HCEC 1CT (cell line): ENCODE measurements at regions not wholly inside any gene's neighbourhood (a gene's known extent, or its start where the extent isn't known, plus 50 kb on each side); places are given as distances from the start of the nearest gene placed in this dataset.

Source experiments
- DNase-seq: peaks from one replicate; pipeline ENCODE4 v3.0.0-alpha.2; 2017

DNA sequence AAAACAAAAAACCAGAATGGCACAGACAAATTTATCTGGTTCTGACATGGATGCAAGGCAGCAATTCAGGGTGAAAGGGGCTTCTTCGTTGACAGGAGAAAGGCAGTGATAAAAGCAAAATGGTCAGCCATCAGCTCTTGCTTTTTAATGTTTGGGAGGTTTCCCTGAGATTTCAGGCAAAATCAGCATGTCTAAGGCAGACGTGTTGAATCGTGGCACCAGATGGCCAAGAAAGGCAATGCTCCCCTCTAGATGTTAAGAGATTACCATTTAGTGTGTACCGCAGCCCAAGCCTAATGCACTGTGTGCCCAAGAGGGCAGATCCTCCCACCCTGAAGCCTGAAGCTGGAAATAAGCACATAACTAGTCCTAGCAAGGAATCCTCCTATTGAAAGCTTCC, 88.8 kb upstream of the GALNT18 start:
- no peak for DNase-seq

DNA sequence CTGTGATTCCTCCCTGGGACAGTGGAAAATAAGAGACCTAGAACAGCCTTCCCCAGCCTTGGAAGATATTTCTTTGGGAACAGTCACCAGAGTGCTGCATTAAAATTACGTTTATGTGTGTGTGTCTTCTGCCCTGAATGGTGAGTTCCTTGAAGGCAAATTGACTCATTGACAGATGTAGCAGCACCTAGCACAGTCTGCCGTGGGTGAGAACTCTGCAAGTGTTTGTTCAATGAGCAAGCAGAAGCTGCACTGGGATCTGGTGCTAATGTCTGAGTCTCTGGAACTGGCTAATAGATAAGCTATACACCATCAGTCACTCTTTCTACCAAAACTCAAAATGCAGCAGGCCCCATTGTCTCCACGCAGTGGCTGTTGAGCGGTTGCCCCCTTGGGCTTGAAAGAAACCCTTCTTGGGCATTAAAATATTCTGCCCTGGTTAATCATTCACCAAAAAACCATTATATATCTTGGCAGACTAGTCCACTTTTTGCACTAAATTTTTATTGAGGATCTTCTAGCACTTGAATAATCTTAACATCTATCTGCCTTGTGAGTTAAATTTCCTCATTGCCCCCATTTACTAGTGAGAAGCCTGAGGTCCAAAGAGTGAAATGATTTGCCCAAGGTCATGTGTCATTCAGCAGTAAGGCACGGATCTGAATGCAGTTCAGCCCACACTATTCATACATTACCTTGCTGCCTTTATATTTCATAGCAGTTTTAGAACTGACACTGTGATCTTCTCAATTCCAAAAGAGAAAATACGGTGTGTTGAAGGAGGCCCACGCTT, 87.8 kb upstream of the GALNT18 start:
- DNase-seq, result no peak

DNA sequence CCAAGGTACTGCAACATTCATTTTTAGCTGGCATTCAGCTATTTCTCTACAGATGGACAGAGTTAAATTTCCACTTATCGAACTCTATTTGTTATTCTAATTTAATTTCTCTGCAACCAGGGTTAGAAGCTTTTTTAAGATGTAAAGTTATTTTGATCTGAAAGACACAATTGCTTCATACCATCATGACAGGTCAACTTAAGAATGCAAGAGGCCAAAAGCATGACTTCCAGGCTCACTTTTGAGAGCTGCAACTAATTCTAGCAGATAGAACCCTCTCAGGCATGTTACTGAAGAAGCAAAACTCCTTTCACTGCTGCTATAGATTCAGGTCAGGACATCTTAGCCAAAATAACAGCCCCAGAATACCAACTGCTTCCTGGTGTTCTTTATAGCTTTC, 86.5 kb upstream of the GALNT18 start:
- DNase-seq, result peak; percentile 23

DNA sequence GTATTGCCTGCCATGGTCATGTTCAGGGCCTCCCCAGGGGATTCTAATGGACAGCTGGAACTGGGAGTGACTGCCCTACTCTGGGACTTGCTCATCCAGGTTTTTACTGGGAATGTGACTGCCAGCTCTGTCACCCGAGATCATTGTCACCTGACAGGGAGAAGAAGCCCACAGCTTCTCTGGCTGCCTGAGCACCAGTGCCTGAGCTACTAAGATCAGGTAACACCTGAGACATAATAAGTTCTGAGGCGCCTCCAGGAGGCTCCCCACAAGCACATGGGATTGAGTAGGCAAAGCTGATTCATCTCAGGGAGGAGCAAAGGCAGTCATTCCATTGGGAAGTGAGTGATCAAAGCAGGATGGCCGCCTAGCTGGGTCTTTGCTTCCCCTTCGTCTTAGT, 84.2 kb upstream of the GALNT18 start:
- DNase-seq, result peak; percentile 46

DNA sequence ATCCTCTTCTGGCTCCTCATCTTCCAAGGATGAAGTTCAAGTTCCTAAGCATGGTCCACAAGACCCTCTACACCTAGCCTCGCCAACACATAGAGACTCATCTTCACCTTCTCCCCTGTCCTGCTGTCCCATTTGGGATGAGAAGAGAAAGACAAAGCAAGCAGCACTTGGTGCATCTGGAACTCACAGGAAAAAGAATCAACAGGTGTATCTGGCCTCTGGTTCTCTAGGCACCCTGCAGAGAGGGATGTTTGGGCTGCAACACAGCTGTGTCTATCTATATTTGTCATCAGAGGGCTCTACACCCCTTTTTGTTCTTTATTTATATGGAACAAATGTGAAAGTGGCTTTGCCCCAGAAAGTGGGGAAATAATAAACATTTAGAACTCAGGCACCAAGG, 82.1 kb upstream of the GALNT18 start:
- no peak for DNase-seq

DNA sequence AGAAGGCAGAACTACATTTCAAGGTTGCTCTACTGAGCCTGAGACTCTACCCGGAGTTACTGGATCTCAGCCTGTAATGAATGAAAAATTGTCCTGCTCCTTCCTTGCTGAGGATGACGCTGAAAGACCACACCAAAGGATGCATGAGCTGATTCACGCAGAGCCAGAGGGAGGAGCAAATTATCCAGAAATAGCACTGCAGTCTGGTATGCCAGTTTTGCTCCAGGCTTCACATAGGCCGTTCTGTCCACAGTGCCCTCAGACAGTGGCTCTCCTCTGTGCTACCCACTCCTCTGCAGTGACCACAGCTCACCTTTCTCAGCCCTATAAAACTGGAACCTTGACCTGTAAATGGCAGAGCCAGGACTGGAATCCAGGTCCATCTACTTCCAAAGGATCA, 79.3 kb upstream of the GALNT18 start:
- DNase-seq, result peak; percentile 48

DNA sequence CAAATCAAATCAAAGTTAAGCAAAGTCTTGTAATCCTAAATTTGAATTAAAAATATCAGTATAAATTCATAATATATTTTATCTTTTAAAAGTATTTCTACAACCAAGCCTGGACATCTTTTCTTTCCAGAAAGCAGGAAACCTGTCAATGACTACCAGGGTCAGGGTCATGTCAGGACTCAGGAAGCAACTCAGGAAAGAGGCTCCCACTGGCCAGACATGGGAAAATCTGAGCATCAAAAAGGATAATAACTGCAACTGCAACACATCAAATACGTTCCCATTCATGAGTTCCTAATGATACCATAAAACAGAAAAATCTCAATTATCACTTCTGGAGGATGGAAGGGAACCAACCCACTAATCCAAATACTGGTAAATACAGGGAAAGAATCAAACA, 76.0 kb upstream of the GALNT18 start:
- no peak for DNase-seq

DNA sequence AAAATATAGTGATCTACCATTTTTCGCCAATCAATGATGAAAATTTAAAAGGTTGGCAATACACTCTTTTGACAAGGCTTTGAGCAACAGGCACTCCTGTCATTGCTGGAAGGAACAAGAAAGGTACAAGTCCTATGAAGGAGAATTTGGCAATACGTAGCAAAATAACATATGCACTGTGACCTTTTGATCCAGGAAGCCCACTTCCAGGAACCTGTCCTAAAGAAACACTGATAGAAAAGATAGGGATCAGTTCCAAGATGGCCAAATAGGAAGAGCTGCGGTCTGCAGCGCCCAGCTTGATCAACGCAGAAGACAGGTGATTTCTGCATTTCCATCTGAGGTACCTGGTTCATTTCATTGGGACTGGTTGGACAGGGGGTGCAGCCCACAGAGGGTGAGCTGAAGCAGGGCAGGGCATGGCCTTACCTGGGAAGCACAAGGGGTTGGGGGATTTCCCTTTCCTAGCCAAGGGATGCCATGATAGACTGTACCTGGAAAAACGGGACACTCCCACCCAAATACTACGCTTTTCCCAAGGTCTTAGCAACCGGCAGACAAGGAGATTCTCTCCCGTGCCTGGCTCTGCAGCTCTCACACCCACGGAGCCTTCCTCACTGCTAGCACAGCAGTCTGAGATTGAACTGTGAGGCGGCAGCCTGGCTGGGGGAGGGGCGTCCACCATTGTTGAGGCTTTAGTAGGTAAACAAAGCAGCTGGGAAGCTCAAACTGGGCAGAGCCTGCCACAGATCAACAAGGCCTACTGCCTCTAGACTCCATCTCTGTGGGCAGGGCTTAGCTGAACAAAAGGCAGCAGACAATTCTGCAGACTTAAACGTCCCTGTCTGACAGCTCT, 69.7 kb upstream of the GALNT18 start:
- no peak for DNase-seq

DNA sequence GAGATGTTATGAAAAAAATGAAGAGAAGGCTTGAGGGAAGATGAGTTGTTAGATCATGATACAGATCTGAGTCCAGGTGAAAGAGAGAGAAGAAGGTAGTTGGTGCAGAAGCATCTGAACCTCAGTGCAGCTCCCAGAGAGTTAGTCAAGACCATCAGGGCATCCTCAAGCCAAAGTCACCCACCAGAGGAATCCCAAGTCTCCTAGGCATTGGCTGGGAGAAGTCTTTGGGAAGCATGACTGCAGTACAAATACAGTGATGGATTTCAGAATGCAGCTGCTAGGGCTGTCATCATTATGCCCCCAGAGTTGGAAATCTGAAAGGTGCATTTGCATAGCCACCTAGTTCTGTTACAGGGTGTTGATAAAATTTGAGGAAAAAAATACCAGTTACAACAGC, 59.7 kb upstream of the GALNT18 start:
- no peak for DNase-seq

DNA sequence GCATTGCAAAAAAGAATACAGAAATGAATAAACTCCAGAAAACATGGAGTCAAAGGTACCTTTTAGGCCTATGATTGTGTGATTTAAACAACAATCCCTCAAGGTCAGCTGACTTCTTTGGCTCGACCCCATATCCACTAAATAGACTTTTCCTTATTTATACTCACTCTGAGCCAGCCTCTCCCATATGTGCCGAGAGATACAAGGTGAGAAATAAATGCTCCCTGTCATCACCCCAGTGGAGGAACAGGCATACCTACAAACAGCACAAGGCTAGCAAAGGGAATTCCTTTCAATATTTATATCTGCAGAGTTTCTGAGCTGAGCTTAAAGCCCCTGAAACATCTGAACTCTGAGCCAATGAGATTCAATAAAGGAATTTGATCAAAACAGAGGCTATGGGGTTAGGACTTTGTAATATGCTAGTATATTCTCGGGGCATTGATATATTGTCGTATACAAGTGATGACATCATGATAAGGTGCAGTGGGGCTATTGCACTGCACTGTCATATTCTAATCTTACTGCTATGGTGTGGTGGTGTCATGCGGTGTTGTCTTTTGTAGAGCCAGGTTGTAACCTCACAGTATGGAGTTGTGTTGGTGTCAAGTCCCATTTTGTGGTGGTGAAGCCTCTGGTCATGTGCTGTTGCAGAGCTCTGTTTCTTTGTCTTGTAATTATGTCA, 56.0 kb upstream of the GALNT18 start:
- DNase-seq, result no peak

DNA sequence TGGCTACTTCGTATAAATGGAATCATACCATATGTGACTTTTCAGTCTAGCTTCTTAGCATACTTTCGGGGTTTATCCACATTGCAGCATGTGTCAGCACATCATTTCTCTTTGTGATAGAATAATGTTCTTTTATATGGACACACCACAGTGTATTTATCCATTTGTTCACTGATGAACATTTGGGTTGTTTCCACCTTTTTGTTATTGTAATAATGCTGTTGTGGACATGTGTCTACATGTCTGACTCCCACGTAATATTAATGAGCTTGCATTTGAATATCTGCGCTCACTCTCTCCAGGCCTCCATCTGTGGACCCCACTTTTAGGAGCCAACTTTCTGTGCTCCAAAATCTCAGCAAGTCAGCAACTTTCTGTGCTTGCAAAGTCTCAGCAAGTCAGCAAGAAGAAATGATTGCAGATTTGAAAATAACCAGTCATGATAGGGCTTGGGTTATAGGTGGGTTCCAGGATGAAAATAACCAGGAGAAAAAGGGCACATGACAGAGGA, 53.9 kb upstream of the GALNT18 start:
- no peak for DNase-seq

DNA sequence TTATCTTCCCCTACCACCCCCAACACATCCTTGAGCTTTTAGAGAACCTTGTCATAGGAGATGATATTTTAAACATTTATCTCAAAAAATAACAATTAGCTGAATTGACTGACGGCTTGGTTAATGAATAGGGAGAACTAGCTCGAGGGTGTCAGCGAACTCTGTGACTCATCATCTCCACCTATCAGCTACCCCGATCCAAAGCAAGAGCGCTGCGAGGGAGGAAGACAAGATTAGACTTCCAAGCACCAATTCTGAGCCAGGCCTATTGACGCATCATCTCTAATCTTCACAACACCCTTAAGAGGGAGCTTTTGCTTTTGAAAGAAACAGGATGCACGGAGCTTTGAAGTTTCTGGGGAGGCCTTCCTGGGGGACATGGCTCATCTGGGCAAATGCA, 51.0 kb upstream of the GALNT18 start:
- no peak for DNase-seq

DNA sequence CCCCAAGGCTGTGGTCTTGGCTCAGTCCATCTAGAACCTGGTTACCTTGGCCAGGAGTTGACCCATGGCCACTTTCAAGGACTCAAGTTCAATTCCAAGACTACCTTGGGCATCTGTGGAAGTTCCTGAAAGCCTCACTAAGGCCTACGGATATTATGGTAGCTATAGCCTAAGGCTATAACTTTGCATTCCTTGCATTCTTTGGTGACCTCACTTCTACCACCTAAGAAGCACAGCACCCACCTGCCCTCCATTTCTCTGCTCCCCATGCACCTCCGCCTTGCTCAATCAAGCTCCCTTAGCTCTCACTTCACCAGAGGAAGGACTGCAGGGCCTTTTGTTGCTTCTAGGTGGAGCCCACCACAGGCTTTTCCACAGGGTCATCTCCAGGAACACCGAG, 50.3 kb upstream of the GALNT18 start:
- no peak for DNase-seq
